ENCODE measurements at regions not wholly inside any gene's neighbourhood (a gene's known extent, or its start where the extent isn't known, plus 50 kb on each side); places are given as distances from the start of the nearest gene placed in this dataset.

DNA sequence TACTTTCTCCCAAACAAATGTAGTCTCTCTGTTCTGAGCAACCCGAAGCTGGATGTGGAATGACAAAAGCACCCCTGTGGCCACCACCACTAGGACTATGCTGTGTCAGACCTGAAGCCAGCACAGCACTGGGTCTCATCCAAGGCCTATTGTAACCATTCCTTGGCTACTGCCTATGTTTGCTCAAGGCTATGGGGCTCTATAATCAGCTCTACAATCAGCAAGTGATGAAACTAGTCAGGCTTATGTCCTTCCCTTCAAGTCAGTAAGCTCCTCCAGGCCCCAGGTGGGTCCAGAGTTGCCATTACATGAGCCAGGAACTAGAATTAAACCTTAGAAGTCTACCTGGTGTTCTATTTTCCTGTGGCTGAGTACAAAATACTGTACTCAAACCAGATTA lies 370.2 kb downstream of the TBX15 start:
- ATAC-seq = no peak
- no peaks in the 10 kb centered on the region for H3K27me3 ChIP-seq (ENCODE audit: low read depth)
- no peak for TF ChIP-seq CTCF (IDR thresholded peaks at IDR 0.05)
- H3K4me1 ChIP-seq = no peaks in the 10 kb centered on the region
- H3K36me3 ChIP-seq = no peaks in the 10 kb centered on the region
- H3K27ac ChIP-seq = no peak overlapping the region
- DNase-seq = no peak
- intact Hi-C loops (cut with DNase I) = no loop called here
- H3K4me3 ChIP-seq = no peak overlapping the region
- peaks cover under 1% of the 10 kb centered on the region for H3K9me3 ChIP-seq

- no peaks in the 10 kb centered on the region for H3K27me3 ChIP-seq (ENCODE audit: low read depth)
- H3K4me1 ChIP-seq = no peaks in the 10 kb centered on the region
- H3K4me3 ChIP-seq = no peak overlapping the region
- H3K27ac ChIP-seq = no peak overlapping the region
- intact Hi-C loops (cut with DNase I) = no loop called here
- H3K9me3 ChIP-seq = peaks cover 4% of the 10 kb centered on the region
- H3K36me3 ChIP-seq = no peaks in the 10 kb centered on the region
- DNase-seq = no peak
- TF ChIP-seq CTCF (IDR thresholded peaks at IDR 0.05) = no peak
- ATAC-seq = no peak
Measured at GRCh38 chr1:118615066-118615465, 373.1 kb downstream of the TBX15 start.

- Histone ChIP-seq H3K9me3 (no peaks in the 10 kb centered on the region), H3K27me3 (ENCODE audit: low read depth) (no peaks in the 10 kb centered on the region), H3K36me3 (no peaks in the 10 kb centered on the region), H3K4me3 (no peak overlapping the region), H3K4me1 (no peaks in the 10 kb centered on the region), H3K27ac (no peak overlapping the region)
- no peak for DNase-seq
- intact Hi-C loops (cut with DNase I) = no loop called here
- no peak for ATAC-seq
- no peak for TF ChIP-seq CTCF (IDR thresholded peaks at IDR 0.05)
Measured at GRCh38 chr1:118589238-118589846, 398.8 kb downstream of the TBX15 start.

- Histone ChIP-seq H3K4me1 (no peaks in the 10 kb centered on the region), H3K36me3 (no peaks in the 10 kb centered on the region), H3K9me3 (no peaks in the 10 kb centered on the region), H3K4me3 (no peak overlapping the region), H3K27ac (no peak overlapping the region), H3K27me3 (ENCODE audit: low read depth) (no peaks in the 10 kb centered on the region)
- intact Hi-C loops (cut with DNase I) = no loop called here
- no peak for TF ChIP-seq CTCF (IDR thresholded peaks at IDR 0.05)
- DNase-seq (no peak), ATAC-seq (no peak)
Measured at GRCh38 chr1:118588566-118588965, 399.6 kb downstream of the TBX15 start.

DNA sequence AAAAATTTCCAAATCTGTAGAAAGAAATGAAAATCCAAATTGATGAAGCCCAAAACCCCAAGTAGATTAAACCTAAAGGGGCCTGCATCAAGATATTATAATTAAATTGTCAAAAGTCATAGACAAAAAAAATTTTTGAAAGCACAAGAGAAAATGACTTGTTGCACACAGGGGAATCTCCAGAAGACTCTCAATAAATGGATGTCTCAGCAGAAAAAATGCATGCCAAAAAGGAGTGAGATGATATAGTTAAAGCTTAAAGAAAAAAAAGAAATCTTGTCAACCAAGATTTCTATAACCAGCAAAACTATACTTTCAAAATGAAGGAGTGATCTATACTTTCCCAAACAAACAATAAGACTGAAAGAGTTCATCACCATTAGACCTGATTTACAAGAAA lies 393.2 kb upstream of the SPAG17 start:
- no peak overlapping the region for H3K27ac ChIP-seq
- no peak overlapping the region for H3K4me3 ChIP-seq
- DNase-seq = no peak
- ATAC-seq = no peak
- no peak for TF ChIP-seq CTCF (IDR thresholded peaks at IDR 0.05)
- intact Hi-C loops (cut with DNase I) = no loop called here
- H3K4me1 ChIP-seq = no peaks in the 10 kb centered on the region
- peaks cover 9% of the 10 kb centered on the region for H3K9me3 ChIP-seq
- no peaks in the 10 kb centered on the region for H3K27me3 ChIP-seq (ENCODE audit: low read depth)
- H3K36me3 ChIP-seq = no peaks in the 10 kb centered on the region

- peaks cover 9% of the 10 kb centered on the region for H3K9me3 ChIP-seq
- intact Hi-C loops (cut with DNase I) = no loop called here
- ATAC-seq = no peak
- H3K4me3 ChIP-seq = no peak overlapping the region
- H3K27me3 ChIP-seq (ENCODE audit: low read depth) = no peaks in the 10 kb centered on the region
- no peak overlapping the region for H3K27ac ChIP-seq
- no peaks in the 10 kb centered on the region for H3K36me3 ChIP-seq
- no peaks in the 10 kb centered on the region for H3K4me1 ChIP-seq
- DNase-seq = no peak
- no peak for TF ChIP-seq CTCF (IDR thresholded peaks at IDR 0.05)
Measured at GRCh38 chr1:118575060-118575459, 390.0 kb upstream of the SPAG17 start.

Data from lower lobe of right lung (tissue), 2 donors.